ENCODE measurements at regions not wholly inside any gene's neighbourhood (a gene's known extent, or its start where the extent isn't known, plus 50 kb on each side); places are given as distances from the start of the nearest gene placed in this dataset.

- no peak overlapping the region for H3K4me3 ChIP-seq (ENCODE audit: low read depth, low read length)
- in situ Hi-C loops (cut with HindIII; ENCODE audit: low sequenced_read_pairs), result no loop called here
- peak; percentile 28 for DNase-seq (ENCODE audit: low read depth, low spot score)
- no peak for TF ChIP-seq CTCF (IDR thresholded peaks at IDR 0.05; ENCODE audit: low read depth, low read length)
Observed at GRCh38 chr13:106034201-106034600, 501.3 kb downstream of the EFNB2 start.

- peak; percentile 47 for DNase-seq (ENCODE audit: low read depth, low spot score)
- TF ChIP-seq CTCF (IDR thresholded peaks at IDR 0.05; ENCODE audit: low read depth, low read length), result peak; percentile 29
- in situ Hi-C loops (cut with HindIII; ENCODE audit: low sequenced_read_pairs), result no loop called here
- no peak overlapping the region for H3K4me3 ChIP-seq (ENCODE audit: low read depth, low read length)
Observed at GRCh38 chr13:106033659-106034058, 501.8 kb downstream of the EFNB2 start.

- DNase-seq (ENCODE audit: low read depth, low spot score), result no peak
- in situ Hi-C loops (cut with HindIII; ENCODE audit: low sequenced_read_pairs), result no loop called here
- H3K4me3 ChIP-seq (ENCODE audit: low read depth, low read length), result no peak overlapping the region
- TF ChIP-seq CTCF (IDR thresholded peaks at IDR 0.05; ENCODE audit: low read depth, low read length), result no peak
Observed at GRCh38 chr13:106032441-106032840, 503.0 kb downstream of the EFNB2 start.

- no peak for TF ChIP-seq CTCF (IDR thresholded peaks at IDR 0.05; ENCODE audit: low read depth, low read length)
- no peak overlapping the region for H3K4me3 ChIP-seq (ENCODE audit: low read depth, low read length)
- no peak for DNase-seq (ENCODE audit: low read depth, low spot score)
- in situ Hi-C loops (cut with HindIII; ENCODE audit: low sequenced_read_pairs), result no loop called here
Observed at GRCh38 chr13:106029676-106030290, 505.7 kb downstream of the EFNB2 start.

- in situ Hi-C loops (cut with HindIII; ENCODE audit: low sequenced_read_pairs), result no loop called here
- TF ChIP-seq CTCF (IDR thresholded peaks at IDR 0.05; ENCODE audit: low read depth, low read length), result no peak
- DNase-seq (ENCODE audit: low read depth, low spot score), result peak; percentile 39
- no peak overlapping the region for H3K4me3 ChIP-seq (ENCODE audit: low read depth, low read length)
Observed at GRCh38 chr13:106028911-106029310, 506.6 kb downstream of the EFNB2 start.

GRCh38 chr13:106011600-106011999 lies 523.9 kb downstream of the EFNB2 start:
- DNase-seq (ENCODE audit: low read depth, low spot score), result no peak
- in situ Hi-C loops (cut with HindIII; ENCODE audit: low sequenced_read_pairs), result no loop called here
- no peak for TF ChIP-seq CTCF (IDR thresholded peaks at IDR 0.05; ENCODE audit: low read depth, low read length)
- H3K4me3 ChIP-seq (ENCODE audit: low read depth, low read length), result no peak overlapping the region

Measured in astrocyte of the spinal cord (primary cell).